ENCODE measurements at regions not wholly inside any gene's neighbourhood (a gene's known extent, or its start where the extent isn't known, plus 50 kb on each side); places are given as distances from the start of the nearest gene placed in this dataset.

GRCh38 chr4:66658809-66659208 lies 886.5 kb downstream of the CENPC start:
- TF ChIP-seq ZFP3 (CRISPR knock-in tag; IDR thresholded peaks at IDR 0.05) = no peak
- no peak for TF ChIP-seq CREB5 (CRISPR knock-in tag; IDR thresholded peaks at IDR 0.05; ENCODE audit: low read depth)
- no peak for TF ChIP-seq CSRNP3 (CRISPR knock-in tag; IDR thresholded peaks at IDR 0.05)
- TF ChIP-seq TCF4 (CRISPR knock-in tag; IDR thresholded peaks at IDR 0.05; ENCODE audit: borderline replicate concordance) = no peak
- no peak for TF ChIP-seq OSR1 (CRISPR knock-in tag; IDR thresholded peaks at IDR 0.05)
- TF ChIP-seq BACH2 (CRISPR knock-in tag; IDR thresholded peaks at IDR 0.05; ENCODE audit: borderline replicate concordance) = no peak
- no peak for TF ChIP-seq PATZ1 (CRISPR knock-in tag; IDR thresholded peaks at IDR 0.05; ENCODE audit: borderline replicate concordance)
- no peak for TF ChIP-seq ARNTL (CRISPR knock-in tag; IDR thresholded peaks at IDR 0.05; ENCODE audit: borderline replicate concordance, low read depth)
- TF ChIP-seq RARB (CRISPR knock-in tag; IDR thresholded peaks at IDR 0.05) = no peak
- TF ChIP-seq ZNF565 (CRISPR knock-in tag; conservative IDR thresholded peaks at IDR 0.05; ENCODE audit: low read depth) = no peak
- TF ChIP-seq TOX (CRISPR knock-in tag; IDR thresholded peaks at IDR 0.05; ENCODE audit: borderline replicate concordance) = no peak
